GM20000 (cell line): ENCODE measurements at regions not wholly inside any gene's neighbourhood (a gene's known extent, or its start where the extent isn't known, plus 50 kb on each side); places are given as distances from the start of the nearest gene placed in this dataset.

Experiments used
- DNase-seq: peaks from one replicate; pipeline ENCODE4 v3.0.0; 2012; ENCODE audit warnings: low spot score
- TF ChIP-seq, protein P1 (sequence below): IDR thresholded peaks from 2 replicates; pipeline ENCODE4 v1.5.1; 2012; ENCODE audit warnings: mild to moderate bottlenecking, control low read depth; ENCODE audit errors: extremely low read depth, missing control alignments

DNA sequence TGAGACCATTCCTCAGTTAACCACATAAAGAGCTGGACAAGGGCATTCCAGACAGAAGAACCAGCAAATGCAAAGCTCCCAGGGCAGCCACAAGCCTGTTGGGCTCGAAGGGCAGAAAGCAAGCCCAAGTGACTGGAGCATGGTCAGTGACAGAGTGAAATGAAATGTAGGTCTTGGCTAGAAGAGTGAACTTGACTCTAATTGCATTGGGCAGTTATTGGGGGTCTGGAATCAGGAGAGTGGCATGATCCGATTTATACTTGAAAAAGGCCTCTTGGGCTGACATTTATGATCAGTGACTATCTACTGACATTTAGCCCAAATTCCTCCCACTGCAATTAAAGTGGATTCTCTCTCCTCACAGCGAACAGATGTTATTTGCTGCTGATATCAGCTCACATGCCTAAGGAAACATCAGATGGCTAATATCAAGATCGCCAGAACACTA lies 152.5 kb upstream of the KLF7 start:
- DNase-seq: no peak
- TF ChIP-seq, protein P1, sequence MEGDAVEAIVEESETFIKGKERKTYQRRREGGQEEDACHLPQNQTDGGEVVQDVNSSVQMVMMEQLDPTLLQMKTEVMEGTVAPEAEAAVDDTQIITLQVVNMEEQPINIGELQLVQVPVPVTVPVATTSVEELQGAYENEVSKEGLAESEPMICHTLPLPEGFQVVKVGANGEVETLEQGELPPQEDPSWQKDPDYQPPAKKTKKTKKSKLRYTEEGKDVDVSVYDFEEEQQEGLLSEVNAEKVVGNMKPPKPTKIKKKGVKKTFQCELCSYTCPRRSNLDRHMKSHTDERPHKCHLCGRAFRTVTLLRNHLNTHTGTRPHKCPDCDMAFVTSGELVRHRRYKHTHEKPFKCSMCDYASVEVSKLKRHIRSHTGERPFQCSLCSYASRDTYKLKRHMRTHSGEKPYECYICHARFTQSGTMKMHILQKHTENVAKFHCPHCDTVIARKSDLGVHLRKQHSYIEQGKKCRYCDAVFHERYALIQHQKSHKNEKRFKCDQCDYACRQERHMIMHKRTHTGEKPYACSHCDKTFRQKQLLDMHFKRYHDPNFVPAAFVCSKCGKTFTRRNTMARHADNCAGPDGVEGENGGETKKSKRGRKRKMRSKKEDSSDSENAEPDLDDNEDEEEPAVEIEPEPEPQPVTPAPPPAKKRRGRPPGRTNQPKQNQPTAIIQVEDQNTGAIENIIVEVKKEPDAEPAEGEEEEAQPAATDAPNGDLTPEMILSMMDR: no peak

DNA sequence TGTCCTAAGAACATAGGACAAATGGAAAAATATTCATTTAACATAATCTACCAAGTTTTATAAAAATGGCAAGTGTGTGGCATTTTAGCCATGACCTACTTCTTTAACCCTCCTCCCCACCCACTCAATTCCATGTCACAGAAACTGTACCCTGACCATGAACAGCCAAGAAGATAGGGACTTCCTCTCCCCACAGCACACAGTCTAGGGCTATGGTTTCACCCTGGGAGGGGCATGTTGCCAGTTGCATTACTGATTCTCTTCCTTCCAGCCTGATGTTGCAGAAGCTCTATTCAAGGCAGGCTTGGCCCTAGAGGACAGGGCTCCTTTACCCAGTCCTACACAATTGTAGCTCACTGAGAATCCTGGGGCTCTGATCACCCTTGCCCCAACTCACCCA lies 153.6 kb upstream of the KLF7 start:
- TF ChIP-seq, protein P1: no peak
- DNase-seq: no peak

DNA sequence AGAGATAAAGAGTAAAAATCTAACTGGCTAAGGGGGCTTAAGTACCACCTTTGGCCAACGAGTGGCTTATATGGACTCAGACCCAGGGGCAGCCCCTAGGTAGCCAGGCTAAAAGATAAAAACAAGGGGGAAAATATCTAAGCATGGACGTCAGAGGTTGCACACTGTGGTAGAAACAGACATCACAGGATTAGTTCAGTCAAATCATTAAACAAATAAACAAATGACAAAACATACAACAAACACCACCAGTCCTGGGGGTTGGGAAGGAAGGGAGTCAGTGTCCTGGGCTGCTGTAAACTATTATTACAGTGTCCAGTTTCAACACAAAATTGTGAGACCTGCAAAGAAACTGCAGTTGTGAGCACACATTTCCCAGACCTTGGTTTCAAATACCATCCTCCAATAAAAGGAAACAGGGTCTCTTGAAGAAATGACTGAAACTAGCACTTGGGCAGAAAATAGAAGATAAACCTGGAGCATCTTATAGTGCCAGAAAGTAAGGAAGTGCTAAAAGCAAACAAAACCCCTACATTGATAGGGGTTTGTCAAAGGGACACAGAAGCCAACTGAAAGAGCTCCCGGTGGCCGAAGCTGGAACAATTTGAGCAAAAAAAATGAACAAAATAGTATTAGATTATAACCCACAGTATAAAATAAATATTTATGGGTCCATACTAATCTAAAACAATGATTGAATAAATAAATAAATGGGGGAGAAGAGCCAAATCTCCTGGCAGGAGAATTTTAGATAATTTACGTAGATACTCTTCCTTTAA lies 154.8 kb upstream of the KLF7 start:
- TF ChIP-seq, protein P1: no peak
- DNase-seq: no peak

DNA sequence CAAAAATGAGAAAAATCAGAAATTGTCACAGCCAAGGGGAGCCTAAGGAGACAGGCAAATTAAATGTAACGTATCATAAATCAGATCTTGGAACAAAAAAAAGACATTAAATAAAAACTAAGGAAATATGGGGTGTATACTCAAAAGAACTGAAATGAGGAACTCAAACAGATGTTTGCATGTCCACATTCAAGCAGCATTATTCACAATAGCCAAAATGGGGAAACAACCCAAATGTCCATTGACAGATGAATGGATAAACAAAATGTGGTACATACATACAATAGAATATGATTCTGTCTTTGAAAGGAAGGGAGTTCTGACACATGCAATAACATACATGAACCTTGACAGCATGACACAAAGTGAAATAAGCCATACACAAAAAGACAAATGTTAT lies 155.8 kb upstream of the KLF7 start:
- TF ChIP-seq, protein P1: no peak
- no peak for DNase-seq

DNA sequence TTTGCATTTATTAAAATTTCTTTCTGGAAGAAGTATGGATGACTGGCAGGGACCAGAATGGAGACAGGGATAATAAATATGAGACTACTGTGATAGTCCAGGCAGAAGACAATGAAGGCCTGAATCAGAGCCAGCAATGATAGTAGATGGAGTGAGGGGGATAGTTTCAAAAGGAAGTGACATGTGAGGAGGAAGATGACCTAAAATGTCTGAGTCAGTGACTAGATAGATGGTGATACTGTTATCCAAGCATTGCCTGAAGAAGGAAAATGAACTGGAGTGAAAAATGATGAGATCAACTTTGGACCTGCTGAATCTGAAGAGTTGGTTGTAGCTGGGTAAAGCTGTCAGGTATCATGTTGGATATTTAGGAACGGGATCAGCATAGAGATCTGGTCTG lies 158.3 kb upstream of the KLF7 start:
- TF ChIP-seq, protein P1: no peak
- DNase-seq: no peak

DNA sequence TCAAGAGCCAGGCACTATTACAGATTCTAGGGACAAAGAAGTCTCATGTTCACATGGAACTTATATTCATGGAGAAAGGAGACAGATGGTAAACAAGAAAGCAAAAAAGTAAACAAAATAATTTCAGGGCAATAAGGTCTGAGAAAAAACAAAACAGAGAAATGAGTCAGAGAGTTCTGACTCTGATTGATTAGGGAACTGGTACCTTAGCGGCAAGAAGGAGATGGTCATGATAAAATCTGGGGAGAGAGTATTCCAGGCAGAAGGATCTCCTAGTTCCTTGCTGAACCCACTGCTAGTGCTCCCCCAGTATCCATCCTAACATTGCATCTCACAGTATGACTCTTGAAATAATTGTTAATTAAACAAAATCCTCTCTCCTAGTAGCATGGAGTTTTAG lies 161.8 kb upstream of the KLF7 start:
- no peak for DNase-seq

DNA sequence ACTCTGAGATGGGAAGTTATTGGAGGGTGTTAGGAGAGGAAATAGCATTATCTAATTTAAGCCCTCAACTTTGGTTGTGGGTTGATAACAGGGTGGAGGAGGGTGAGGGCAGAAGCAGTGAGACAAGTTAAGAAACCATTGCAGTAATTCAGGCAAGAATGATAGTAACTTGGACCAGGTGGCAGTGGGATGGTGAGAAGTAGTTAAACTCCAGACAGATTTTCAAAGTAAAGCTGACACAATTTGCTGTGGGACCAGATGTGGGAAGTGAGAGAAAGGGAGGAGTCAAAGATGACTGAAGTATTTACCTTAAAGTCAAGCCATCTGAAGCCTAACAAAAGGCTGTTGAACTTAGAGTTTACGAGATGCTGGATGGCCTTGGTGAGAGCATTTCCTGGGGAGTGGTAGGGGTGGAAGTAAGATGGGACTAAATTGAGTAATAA lies 163.2 kb upstream of the KLF7 start:
- DNase-seq: no peak
- TF ChIP-seq, protein P1: no peak

More for the DNA sequence above, 161.8 kb upstream of the KLF7 start:
- TF ChIP-seq, protein P1: no peak
